ENCODE measurements at regions not wholly inside any gene's neighbourhood (a gene's known extent, or its start where the extent isn't known, plus 50 kb on each side); places are given as distances from the start of the nearest gene placed in this dataset.

GRCh38 chr2:242098034-242098433, 228.5 kb downstream of the RTP5 start:
- no peak for TF ChIP-seq POLR2AphosphoS5 (IDR thresholded peaks at IDR 0.05)
- TF ChIP-seq, protein P1, sequence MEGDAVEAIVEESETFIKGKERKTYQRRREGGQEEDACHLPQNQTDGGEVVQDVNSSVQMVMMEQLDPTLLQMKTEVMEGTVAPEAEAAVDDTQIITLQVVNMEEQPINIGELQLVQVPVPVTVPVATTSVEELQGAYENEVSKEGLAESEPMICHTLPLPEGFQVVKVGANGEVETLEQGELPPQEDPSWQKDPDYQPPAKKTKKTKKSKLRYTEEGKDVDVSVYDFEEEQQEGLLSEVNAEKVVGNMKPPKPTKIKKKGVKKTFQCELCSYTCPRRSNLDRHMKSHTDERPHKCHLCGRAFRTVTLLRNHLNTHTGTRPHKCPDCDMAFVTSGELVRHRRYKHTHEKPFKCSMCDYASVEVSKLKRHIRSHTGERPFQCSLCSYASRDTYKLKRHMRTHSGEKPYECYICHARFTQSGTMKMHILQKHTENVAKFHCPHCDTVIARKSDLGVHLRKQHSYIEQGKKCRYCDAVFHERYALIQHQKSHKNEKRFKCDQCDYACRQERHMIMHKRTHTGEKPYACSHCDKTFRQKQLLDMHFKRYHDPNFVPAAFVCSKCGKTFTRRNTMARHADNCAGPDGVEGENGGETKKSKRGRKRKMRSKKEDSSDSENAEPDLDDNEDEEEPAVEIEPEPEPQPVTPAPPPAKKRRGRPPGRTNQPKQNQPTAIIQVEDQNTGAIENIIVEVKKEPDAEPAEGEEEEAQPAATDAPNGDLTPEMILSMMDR (IDR thresholded peaks at IDR 0.05 in 8 of 11, conservative IDR thresholded peaks at IDR 0.05 in 3 of 11), result no peak
